AG09319 (cell line): ENCODE measurements at regions not wholly inside any gene's neighbourhood (a gene's known extent, or its start where the extent isn't known, plus 50 kb on each side); places are given as distances from the start of the nearest gene placed in this dataset.

Experiments used
- DNase-seq: peaks from one replicate; pipeline ENCODE4 v3.0.0-alpha.2; 2010; ENCODE audit warnings: low read depth; ENCODE audit errors: extremely low read depth
- CTCF ChIP-seq: IDR thresholded peaks from 2 replicates; pipeline ENCODE4 v1.5.1; 2011; ENCODE audit warnings: low read depth, mild to moderate bottlenecking, inconsistent platforms, low read length, moderate library complexity

GRCh38 chr18:57853133-57853532 is 50.0 kb upstream of the ATP8B1 start:
- no peak for DNase-seq
- no peak for TF ChIP-seq CTCF
